ENCODE measurements at regions not wholly inside any gene's neighbourhood (a gene's known extent, or its start where the extent isn't known, plus 50 kb on each side); places are given as distances from the start of the nearest gene placed in this dataset.

DNA sequence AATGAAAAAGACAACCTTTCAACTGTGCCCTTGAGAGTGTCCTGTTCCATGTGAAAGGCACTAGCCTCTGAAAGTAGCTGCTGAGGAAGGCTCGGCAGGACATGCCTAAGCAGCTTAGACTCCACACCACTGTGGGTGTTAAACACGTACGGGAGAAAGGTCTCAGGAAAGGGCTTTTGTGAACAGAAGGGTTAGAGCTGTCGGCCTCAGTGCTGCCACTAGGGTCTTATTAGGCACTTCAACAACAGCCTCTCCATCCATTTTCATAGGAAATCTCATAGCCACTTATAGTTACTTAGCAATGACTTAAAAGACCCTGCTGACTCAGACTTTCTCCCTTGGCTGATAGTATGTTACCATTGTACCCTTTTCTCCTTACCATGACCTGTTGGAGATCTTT, 662.8 kb downstream of the TBC1D32 start:
- no peaks in the 10 kb centered on the region for H3K27me3 ChIP-seq (ENCODE audit: control insufficient read depth, insufficient read depth, low read length, poor library complexity, severe bottlenecking)
- H3K4me3 ChIP-seq (ENCODE audit: low read length) = peak overlapping the region; percentile 19
- H3K4me1 ChIP-seq (ENCODE audit: control insufficient read depth, insufficient read depth, low read length) = peaks cover 9% of the 10 kb centered on the region
- H3K27ac ChIP-seq (ENCODE audit: low read depth, low read length) = no peak overlapping the region
- TF ChIP-seq, protein P1, sequence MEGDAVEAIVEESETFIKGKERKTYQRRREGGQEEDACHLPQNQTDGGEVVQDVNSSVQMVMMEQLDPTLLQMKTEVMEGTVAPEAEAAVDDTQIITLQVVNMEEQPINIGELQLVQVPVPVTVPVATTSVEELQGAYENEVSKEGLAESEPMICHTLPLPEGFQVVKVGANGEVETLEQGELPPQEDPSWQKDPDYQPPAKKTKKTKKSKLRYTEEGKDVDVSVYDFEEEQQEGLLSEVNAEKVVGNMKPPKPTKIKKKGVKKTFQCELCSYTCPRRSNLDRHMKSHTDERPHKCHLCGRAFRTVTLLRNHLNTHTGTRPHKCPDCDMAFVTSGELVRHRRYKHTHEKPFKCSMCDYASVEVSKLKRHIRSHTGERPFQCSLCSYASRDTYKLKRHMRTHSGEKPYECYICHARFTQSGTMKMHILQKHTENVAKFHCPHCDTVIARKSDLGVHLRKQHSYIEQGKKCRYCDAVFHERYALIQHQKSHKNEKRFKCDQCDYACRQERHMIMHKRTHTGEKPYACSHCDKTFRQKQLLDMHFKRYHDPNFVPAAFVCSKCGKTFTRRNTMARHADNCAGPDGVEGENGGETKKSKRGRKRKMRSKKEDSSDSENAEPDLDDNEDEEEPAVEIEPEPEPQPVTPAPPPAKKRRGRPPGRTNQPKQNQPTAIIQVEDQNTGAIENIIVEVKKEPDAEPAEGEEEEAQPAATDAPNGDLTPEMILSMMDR (conservative IDR thresholded peaks at IDR 0.05) = peak; percentile 71
- peak; percentile 85 for DNase-seq
- H3K9me3 ChIP-seq (ENCODE audit: control insufficient read depth, low read length) = peaks cover 22% of the 10 kb centered on the region
- H3K9me3 Mint-ChIP-seq = peaks cover 14% of the 10 kb centered on the region
- H3K36me3 Mint-ChIP-seq (ENCODE audit: low read depth) = peaks cover 9% of the 10 kb centered on the region
- WGBS, 2 experiments (ENCODE audit: insufficient coverage in 1 of 2, insufficient read length in 1 of 2) = 15 to 56% methylated on average over 1 to 4 of the region's 4 CpGs
- H3K27ac Mint-ChIP-seq = no peak overlapping the region
- H3K27me3 Mint-ChIP-seq (ENCODE audit: insufficient read depth) = no peaks in the 10 kb centered on the region
- H3K36me3 ChIP-seq (ENCODE audit: control insufficient read depth, insufficient read depth, low read length) = no peaks in the 10 kb centered on the region
- H3K4me3 Mint-ChIP-seq = peak overlapping the region; percentile 4
- peaks cover 14% of the 10 kb centered on the region for H3K4me1 Mint-ChIP-seq
- H3K9ac ChIP-seq (ENCODE audit: extremely low read depth, low read length, poor library complexity, severe bottlenecking) = no peak overlapping the region

- DNase-seq = no peak
- Mint-ChIP-seq H3K36me3 (ENCODE audit: low read depth) (no peaks in the 10 kb centered on the region), H3K27me3 (ENCODE audit: insufficient read depth) (no peaks in the 10 kb centered on the region), H3K4me1 (no peaks in the 10 kb centered on the region), H3K4me3 (no peak overlapping the region), H3K9me3 (no peaks in the 10 kb centered on the region), H3K27ac (no peak overlapping the region)
- peaks cover 4% of the 10 kb centered on the region for H3K9me3 ChIP-seq (ENCODE audit: control insufficient read depth, low read length)
- no peak overlapping the region for H3K9ac ChIP-seq (ENCODE audit: extremely low read depth, low read length, poor library complexity, severe bottlenecking)
- 98 to 100% methylated on average over 1 to 2 of the region's 2 CpGs for WGBS, 2 experiments (ENCODE audit: insufficient coverage in 1 of 2, insufficient read length in 1 of 2)
- H3K36me3 ChIP-seq (ENCODE audit: control insufficient read depth, insufficient read depth, low read length) = no peaks in the 10 kb centered on the region
- H3K4me3 ChIP-seq (ENCODE audit: low read length) = no peak overlapping the region
- no peak overlapping the region for H3K27ac ChIP-seq (ENCODE audit: low read depth, low read length)
- no peaks in the 10 kb centered on the region for H3K27me3 ChIP-seq (ENCODE audit: control insufficient read depth, insufficient read depth, low read length, poor library complexity, severe bottlenecking)
- no peaks in the 10 kb centered on the region for H3K4me1 ChIP-seq (ENCODE audit: control insufficient read depth, insufficient read depth, low read length)
- TF ChIP-seq, protein P1 (conservative IDR thresholded peaks at IDR 0.05) = no peak
These were observed 681.8 kb downstream of the TBC1D32 start for GRCh38 chr6:120652506-120652905.

- H3K4me1 ChIP-seq (ENCODE audit: control insufficient read depth, insufficient read depth, low read length) = no peaks in the 10 kb centered on the region
- H3K4me1 Mint-ChIP-seq = peaks cover 9% of the 10 kb centered on the region
- no peak overlapping the region for H3K27ac Mint-ChIP-seq
- H3K9me3 ChIP-seq (ENCODE audit: control insufficient read depth, low read length) = peaks cover 3% of the 10 kb centered on the region
- no peaks in the 10 kb centered on the region for H3K27me3 Mint-ChIP-seq (ENCODE audit: insufficient read depth)
- H3K36me3 ChIP-seq (ENCODE audit: control insufficient read depth, insufficient read depth, low read length) = no peaks in the 10 kb centered on the region
- H3K27me3 ChIP-seq (ENCODE audit: control insufficient read depth, insufficient read depth, low read length, poor library complexity, severe bottlenecking) = no peaks in the 10 kb centered on the region
- no peak for DNase-seq
- H3K4me3 Mint-ChIP-seq = no peak overlapping the region
- H3K4me3 ChIP-seq (ENCODE audit: low read length) = no peak overlapping the region
- H3K9me3 Mint-ChIP-seq = no peaks in the 10 kb centered on the region
- no peaks in the 10 kb centered on the region for H3K36me3 Mint-ChIP-seq (ENCODE audit: low read depth)
- 43 to 60% methylated on average over 1 to 2 of the region's 2 CpGs for WGBS, 2 experiments (ENCODE audit: insufficient coverage in 1 of 2, insufficient read length in 1 of 2)
- H3K9ac ChIP-seq (ENCODE audit: extremely low read depth, low read length, poor library complexity, severe bottlenecking) = no peak overlapping the region
- TF ChIP-seq, protein P1 (conservative IDR thresholded peaks at IDR 0.05) = no peak
- no peak overlapping the region for H3K27ac ChIP-seq (ENCODE audit: low read depth, low read length)
These were observed 685.6 kb downstream of the TBC1D32 start for GRCh38 chr6:120648713-120649112.
